ENCODE measurements at regions not wholly inside any gene's neighbourhood (a gene's known extent, or its start where the extent isn't known, plus 50 kb on each side); places are given as distances from the start of the nearest gene placed in this dataset.

DNA sequence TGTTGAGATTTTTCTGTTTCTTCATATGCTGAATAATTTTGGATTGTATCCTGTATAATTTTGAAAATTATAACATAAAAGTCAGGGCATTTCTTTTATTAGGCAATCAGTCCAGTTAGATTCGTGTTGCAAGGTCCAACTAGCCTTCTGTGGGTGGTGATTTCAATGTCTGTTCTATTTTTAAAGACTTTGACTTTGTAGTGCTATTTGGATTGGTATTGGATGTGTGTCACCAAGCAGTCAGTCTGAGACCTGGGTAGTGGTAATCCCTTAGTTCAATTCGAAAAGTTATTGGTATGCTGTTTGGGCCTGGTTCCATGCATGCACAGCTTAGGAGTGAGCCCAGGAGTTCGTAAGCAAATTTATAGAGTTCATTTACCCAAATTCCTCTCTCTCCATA is 82.2 kb downstream of the EPDR1 start:
- Histone ChIP-seq H3K4me1 (replicated peaks in 1 of 2; ENCODE audit: control insufficient read depth in 2 of 2, insufficient read depth in 2 of 2, low read length in 2 of 2) (no peaks in the 10 kb centered on the region), H3K36me3 (ENCODE audit: control insufficient read depth, insufficient read depth, low read length) (no peaks in the 10 kb centered on the region), H3K9me3 (replicated peaks; ENCODE audit: control insufficient read depth, insufficient read depth, low read depth, low read length) (no peaks in the 10 kb centered on the region), H3K9me1 (ENCODE audit: control insufficient read depth, insufficient read depth, low read length) (no peaks in the 10 kb centered on the region), H3K27me3 (ENCODE audit: control insufficient read depth in 2 of 2, insufficient read depth in 2 of 2, low read length in 2 of 2) (no peaks in the 10 kb centered on the region), H3K4me3 (no peak overlapping the region), H3K27ac (ENCODE audit: extremely low read depth, low read depth, low read length) (no peak overlapping the region), H3K4me2 (ENCODE audit: insufficient read depth, low read length) (no peak overlapping the region), H2AFZ (ENCODE audit: low read depth, low read length) (no peak overlapping the region), H4K20me1 (replicated peaks; ENCODE audit: control insufficient read depth, insufficient read depth, low read length) (no peaks in the 10 kb centered on the region), H3K9ac (ENCODE audit: insufficient read depth in 1 of 2, low read depth in 2 of 2, low read length in 2 of 2) (no peak overlapping the region), H3K79me2 (ENCODE audit: control insufficient read depth, insufficient read depth, low read length) (no peaks in the 10 kb centered on the region)
- intact Hi-C loops (cut with micrococcal nuclease), result no loop called here
- ATAC-seq (no peak), FAIRE-seq (no peak), DNase-seq (ENCODE audit: extremely low read depth in 1 of 4, low spot score in 3 of 4) (no peak)
- TF ChIP-seq MTA3 (IDR thresholded peaks at IDR 0.05; ENCODE audit: borderline replicate concordance), result no peak
- in situ Hi-C loops (cut with MboI), result no loop called here
- BruUV-seq (replicated peaks), result no TSS peak
- ChIA-PET CTCF (ENCODE audit: low intra/inter-chr PET ratio) (no interaction called here), POLR2A (no interaction called here)
- 11% methylated on average over 3 of the region's 3 CpGs for WGBS (ENCODE audit: insufficient coverage, low coverage, missing lambda C conversion rate)

DNA sequence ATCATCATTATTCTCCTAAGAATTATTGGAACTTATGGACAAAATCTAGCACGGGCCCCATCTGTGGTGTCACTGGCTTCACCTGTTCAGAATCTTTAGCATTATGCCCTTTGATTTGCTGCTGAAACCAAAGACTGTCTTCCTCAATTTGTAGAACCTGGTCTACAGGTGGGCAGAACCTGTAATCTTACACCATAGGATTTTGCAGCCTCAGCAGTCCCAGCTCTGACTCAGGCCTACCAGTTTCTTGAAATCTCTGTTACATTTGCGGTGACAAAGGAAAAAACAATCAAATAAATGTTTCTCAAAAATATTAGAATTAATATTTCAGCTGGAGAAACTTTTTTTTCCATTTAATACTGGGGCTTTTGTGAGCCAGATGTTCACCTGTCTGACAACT is 86.1 kb downstream of the EPDR1 start:
- no peak for FAIRE-seq
- in situ Hi-C loops (cut with MboI), result no loop called here

More for the DNA sequence above, 86.1 kb downstream of the EPDR1 start:
- 0 out of 2 replicates have a peak, but pooled peaks have one; percentile 21 for TF ChIP-seq ATF3 (IDR thresholded peaks at IDR 0.05)
- no peak for TF ChIP-seq ATF3 (CRISPR knock-in tag; conservative IDR thresholded peaks at IDR 0.05)
- TF ChIP-seq STAT5A (IDR thresholded peaks at IDR 0.05; ENCODE audit: borderline replicate concordance, low read length), result no peak
- TF ChIP-seq ZC3H8 (IDR thresholded peaks at IDR 0.05), result no peak
- no peak for TF ChIP-seq SMARCE1 (IDR thresholded peaks at IDR 0.05)
- TF ChIP-seq ZNF316 (IDR thresholded peaks at IDR 0.05), result 0 out of 2 replicates have a peak, but pooled peaks have one; percentile 14
- no peak overlapping the region for H3K4me2 ChIP-seq (ENCODE audit: insufficient read depth, low read length)
- no peaks in the 10 kb centered on the region for H3K4me1 ChIP-seq (replicated peaks in 1 of 2; ENCODE audit: control insufficient read depth in 2 of 2, insufficient read depth in 2 of 2, low read length in 2 of 2)
- no peaks in the 10 kb centered on the region for H3K9me3 ChIP-seq (replicated peaks; ENCODE audit: control insufficient read depth, insufficient read depth, low read depth, low read length)
- ATAC-seq (no peak), DNase-seq (ENCODE audit: extremely low read depth in 1 of 4, low spot score in 3 of 4) (no peak)
- no peaks in the 10 kb centered on the region for H3K36me3 ChIP-seq (ENCODE audit: control insufficient read depth, insufficient read depth, low read length)
- no peaks in the 10 kb centered on the region for H4K20me1 ChIP-seq (replicated peaks; ENCODE audit: control insufficient read depth, insufficient read depth, low read length)
- no peaks in the 10 kb centered on the region for H3K9me1 ChIP-seq (ENCODE audit: control insufficient read depth, insufficient read depth, low read length)
- intact Hi-C loops (cut with micrococcal nuclease), result no loop called here
- 14% methylated on average over 2 of the region's 2 CpGs for WGBS (ENCODE audit: insufficient coverage, low coverage, missing lambda C conversion rate)
- no peak overlapping the region for H2AFZ ChIP-seq (ENCODE audit: low read depth, low read length)
- no TSS peak for BruUV-seq (replicated peaks)
- H3K27me3 ChIP-seq (ENCODE audit: control insufficient read depth in 2 of 2, insufficient read depth in 2 of 2, low read length in 2 of 2), result no peaks in the 10 kb centered on the region
- no peak overlapping the region for H3K27ac ChIP-seq (ENCODE audit: extremely low read depth, low read depth, low read length)
- CTCF ChIA-PET (ENCODE audit: low intra/inter-chr PET ratio), result no interaction called here
- H3K9ac ChIP-seq (ENCODE audit: insufficient read depth in 1 of 2, low read depth in 2 of 2, low read length in 2 of 2), result no peak overlapping the region
- H3K79me2 ChIP-seq (ENCODE audit: control insufficient read depth, insufficient read depth, low read length), result no peaks in the 10 kb centered on the region
- H3K4me3 ChIP-seq, result no peak overlapping the region
- POLR2A ChIA-PET, result interaction anchor here (1.2 kb wide), 1 partner anchor 33 kb away, joined by 3 read pairs; no protein-coding TSS in a partner anchor
